PC-9 (cell line): ENCODE measurements at regions not wholly inside any gene's neighbourhood (a gene's known extent, or its start where the extent isn't known, plus 50 kb on each side); places are given as distances from the start of the nearest gene placed in this dataset.

Experiments used
- BruUV-seq: library from RNA; stranded (reverse); fragments of 400-500 nt; replicated peaks from 2 replicates; lab custom pipeline; 2021; lab: Mats Ljungman, UMichigan
- CTCF ChIA-PET: fragments of 300-600 bp; sonication (Branson Sonifier 250); formaldehyde crosslinking; loops from one replicate; lab custom pipeline; 2022; ENCODE audit warnings: antibody characterized with exemption; lab: Charles Lee
- POLR2A ChIA-PET: fragments of 300-600 bp; sonication (Branson Sonifier 250); formaldehyde crosslinking; loops from one replicate; lab custom pipeline; 2022; ENCODE audit warnings: antibody characterized with exemption; ENCODE audit not compliant: unreplicated experiment; lab: Charles Lee
- DNase-seq, 2 experiments: peaks; one replicate each; pipeline versions ENCODE4 v3.0.0 to v3.0.0-alpha.2; 2015 to 2022; ENCODE audit warnings: mixed read lengths in 1 of 2
- H2AFZ ChIP-seq: fragments of 200-600 bp; sonication (generic); 2 replicates; pipeline ENCODE4 v1.8.1; 2017; ENCODE audit warnings: antibody characterized with exemption
- H3F3A ChIP-seq: fragments of 200-600 bp; sonication (generic); 2 replicates; pipeline ENCODE4 v1.8.1; 2017; ENCODE audit warnings: antibody characterized with exemption, mild to moderate bottlenecking, low read depth; ENCODE audit not compliant: insufficient read depth
- H3K27ac ChIP-seq: fragments of 200-600 bp; sonication (generic); 2 replicates; pipeline ENCODE4 v1.6.1; 2016; ENCODE audit warnings: mixed run types
- H3K27me3 ChIP-seq: fragments of 200-600 bp; sonication (generic); 2 replicates; pipeline ENCODE4 v1.6.1; 2016; ENCODE audit warnings: low read depth, mixed run types; ENCODE audit not compliant: insufficient read depth
- H3K36me3 ChIP-seq: fragments of 200-600 bp; sonication (generic); 2 replicates; pipeline ENCODE4 v1.6.1; 2016; ENCODE audit warnings: low read depth, mixed run types
- H3K4me1 ChIP-seq: fragments of 200-600 bp; sonication (generic); replicated peaks from 2 replicates; pipeline ENCODE4 v1.6.1; 2016; ENCODE audit warnings: mixed run types; ENCODE audit not compliant: insufficient read depth
- H3K4me2 ChIP-seq: fragments of 200-600 bp; sonication (generic); 2 replicates; pipeline ENCODE4 v1.6.1; 2017; ENCODE audit warnings: mixed run types
- H3K4me3 ChIP-seq: fragments of 200-600 bp; sonication (generic); 2 replicates; pipeline ENCODE4 v1.6.1; 2016; ENCODE audit warnings: mixed run types
- H3K79me2 ChIP-seq: fragments of 200-600 bp; sonication (generic); 2 replicates; pipeline ENCODE4 v1.6.1; 2017; ENCODE audit warnings: low read depth, mixed run types
- H3K9me2 ChIP-seq: fragments of 200-600 bp; sonication (generic); 2 replicates; pipeline ENCODE4 v1.8.1; 2017; ENCODE audit warnings: mild to moderate bottlenecking; ENCODE audit not compliant: insufficient read depth
- H3K9me3 ChIP-seq: fragments of 200-600 bp; sonication (generic); 2 replicates; pipeline ENCODE4 v1.8.1; 2016; ENCODE audit warnings: low read depth; ENCODE audit not compliant: insufficient read depth
- H4K20me1 ChIP-seq: fragments of 200-600 bp; sonication (generic); 2 replicates; pipeline ENCODE4 v1.8.1; 2017; ENCODE audit not compliant: insufficient read depth
- EZH2 ChIP-seq: fragments of 200-600 bp; sonication (generic); IDR thresholded peaks from 2 replicates; pipeline ENCODE4 v1.8.0; 2017; ENCODE audit warnings: antibody characterized with exemption, low read depth
- intact Hi-C: fragments of 100-400 bp; cut with micrococcal nuclease; formaldehyde crosslinking; loops from one replicate; pipeline ENCODE4 v1.10.0; 2022; ENCODE audit not compliant: unreplicated experiment
- TF ChIP-seq, protein P1 (sequence below): fragments of 200-600 bp; sonication (generic); conservative IDR thresholded peaks from 2 replicates; pipeline ENCODE4 v1.6.1; 2017; ENCODE audit warnings: mixed run types, antibody characterized with exemption, mild to moderate bottlenecking, moderate library complexity

DNA sequence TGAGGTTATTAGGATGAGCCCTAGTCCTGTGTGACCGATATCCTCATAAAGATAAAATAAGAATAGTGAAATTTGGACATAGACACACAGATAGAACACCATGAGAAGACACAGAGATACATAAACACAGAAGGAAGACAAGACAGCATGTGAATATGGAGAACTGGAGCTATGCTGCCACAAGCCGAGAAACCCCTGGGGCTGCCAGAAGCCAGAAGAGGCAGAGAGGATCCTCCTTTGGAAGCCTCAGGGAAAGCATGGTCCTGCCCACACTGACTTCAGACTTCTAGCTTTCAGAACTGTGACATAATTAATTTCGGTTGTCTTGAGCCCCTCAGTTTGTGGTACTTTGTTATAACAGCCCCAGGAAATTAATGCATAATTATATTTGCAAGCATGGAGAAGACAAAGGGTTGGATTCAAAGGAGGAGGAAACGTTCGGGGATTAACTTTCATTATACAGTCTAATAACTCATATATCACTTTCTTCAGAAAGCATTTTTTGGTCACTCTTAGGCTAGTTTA lies 1501.8 kb upstream of the FLRT2 start:
- H2AFZ ChIP-seq = no peak overlapping the region
- CTCF ChIA-PET = no interaction called here
- intact Hi-C loops = no loop called here

DNA sequence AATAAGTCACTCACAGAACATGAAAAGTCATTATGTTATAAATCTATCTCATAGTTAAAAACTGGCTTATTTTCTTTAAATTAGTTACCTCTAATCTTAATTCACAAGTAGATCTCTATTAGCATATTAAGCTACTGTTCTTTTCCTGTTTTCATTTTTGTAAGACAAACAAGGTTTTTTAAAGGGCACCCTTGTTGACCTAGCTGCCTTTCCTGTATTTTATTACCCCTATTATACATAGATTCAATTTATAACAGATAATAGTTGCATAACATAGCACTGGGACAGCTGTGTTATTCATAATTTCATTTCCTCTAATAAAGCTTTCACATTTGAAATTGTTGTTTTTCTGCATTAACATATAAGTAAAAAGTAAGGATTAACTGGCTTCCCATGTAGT lies 1500.7 kb upstream of the FLRT2 start:
- Histone ChIP-seq H4K20me1 (no peaks in the 10 kb centered on the region), H3K27ac (no peak overlapping the region), H3K27me3 (no peaks in the 10 kb centered on the region), H3K4me3 (no peak overlapping the region), H3K36me3 (no peaks in the 10 kb centered on the region), H3K9me3 (no peaks in the 10 kb centered on the region), H3K4me2 (no peak overlapping the region), H3K9me2 (no peaks in the 10 kb centered on the region), H2AFZ (no peak overlapping the region), H3F3A (no peaks in the 10 kb centered on the region), H3K4me1 (no peaks in the 10 kb centered on the region), H3K79me2 (no peaks in the 10 kb centered on the region)
- ChIA-PET CTCF (no interaction called here), POLR2A (no interaction called here)
- BruUV-seq = no TSS peak
- intact Hi-C loops = no loop called here
- DNase-seq = no peak
- no peak for TF ChIP-seq EZH2
- TF ChIP-seq, protein P1, sequence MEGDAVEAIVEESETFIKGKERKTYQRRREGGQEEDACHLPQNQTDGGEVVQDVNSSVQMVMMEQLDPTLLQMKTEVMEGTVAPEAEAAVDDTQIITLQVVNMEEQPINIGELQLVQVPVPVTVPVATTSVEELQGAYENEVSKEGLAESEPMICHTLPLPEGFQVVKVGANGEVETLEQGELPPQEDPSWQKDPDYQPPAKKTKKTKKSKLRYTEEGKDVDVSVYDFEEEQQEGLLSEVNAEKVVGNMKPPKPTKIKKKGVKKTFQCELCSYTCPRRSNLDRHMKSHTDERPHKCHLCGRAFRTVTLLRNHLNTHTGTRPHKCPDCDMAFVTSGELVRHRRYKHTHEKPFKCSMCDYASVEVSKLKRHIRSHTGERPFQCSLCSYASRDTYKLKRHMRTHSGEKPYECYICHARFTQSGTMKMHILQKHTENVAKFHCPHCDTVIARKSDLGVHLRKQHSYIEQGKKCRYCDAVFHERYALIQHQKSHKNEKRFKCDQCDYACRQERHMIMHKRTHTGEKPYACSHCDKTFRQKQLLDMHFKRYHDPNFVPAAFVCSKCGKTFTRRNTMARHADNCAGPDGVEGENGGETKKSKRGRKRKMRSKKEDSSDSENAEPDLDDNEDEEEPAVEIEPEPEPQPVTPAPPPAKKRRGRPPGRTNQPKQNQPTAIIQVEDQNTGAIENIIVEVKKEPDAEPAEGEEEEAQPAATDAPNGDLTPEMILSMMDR = no peak

More for the DNA sequence above, 1501.8 kb upstream of the FLRT2 start:
- no peaks in the 10 kb centered on the region for H4K20me1 ChIP-seq
- no peaks in the 10 kb centered on the region for H3K4me1 ChIP-seq
- POLR2A ChIA-PET = no interaction called here
- no TSS peak for BruUV-seq
- H3K36me3 ChIP-seq = no peaks in the 10 kb centered on the region
- H3K27me3 ChIP-seq = no peaks in the 10 kb centered on the region
- H3F3A ChIP-seq = no peaks in the 10 kb centered on the region
- TF ChIP-seq, protein P1 = no peak
- no peak for TF ChIP-seq EZH2
- no peak overlapping the region for H3K27ac ChIP-seq
- H3K4me3 ChIP-seq = no peak overlapping the region
- DNase-seq = no peak
- H3K9me2 ChIP-seq = no peaks in the 10 kb centered on the region
- no peaks in the 10 kb centered on the region for H3K9me3 ChIP-seq
- H3K4me2 ChIP-seq = no peak overlapping the region
- no peaks in the 10 kb centered on the region for H3K79me2 ChIP-seq

DNA sequence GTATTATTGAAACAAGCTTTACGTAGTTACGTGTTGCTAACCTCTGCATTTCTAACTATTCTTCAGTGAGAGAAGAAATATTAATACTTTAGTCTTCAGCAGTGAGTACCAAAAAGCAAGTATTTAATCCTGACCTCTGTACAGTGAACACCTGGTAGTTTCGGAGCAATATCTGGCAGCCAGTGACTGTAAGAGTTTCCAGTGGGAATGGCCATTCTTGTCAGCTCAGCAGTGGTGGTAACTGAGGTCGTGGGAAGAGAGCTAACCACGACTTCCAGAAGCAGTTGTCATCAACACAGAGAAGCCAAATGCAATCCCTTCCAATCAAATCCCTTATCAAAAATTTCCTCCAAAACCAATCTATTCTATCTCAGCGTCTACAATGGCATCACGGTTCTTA lies 1500.2 kb upstream of the FLRT2 start:
- no peak overlapping the region for H3K4me3 ChIP-seq
- TF ChIP-seq, protein P1 = no peak
- TF ChIP-seq EZH2 = no peak
- no peaks in the 10 kb centered on the region for H3K9me3 ChIP-seq
- H2AFZ ChIP-seq = no peak overlapping the region
- no peak overlapping the region for H3K27ac ChIP-seq
- DNase-seq = no peak
- H3K4me2 ChIP-seq = no peak overlapping the region
- no peaks in the 10 kb centered on the region for H3K36me3 ChIP-seq
- POLR2A ChIA-PET = no interaction called here
- H4K20me1 ChIP-seq = no peaks in the 10 kb centered on the region
- no peaks in the 10 kb centered on the region for H3F3A ChIP-seq
- no peaks in the 10 kb centered on the region for H3K9me2 ChIP-seq
- no peaks in the 10 kb centered on the region for H3K27me3 ChIP-seq
- CTCF ChIA-PET = no interaction called here
- BruUV-seq = no TSS peak
- no peaks in the 10 kb centered on the region for H3K4me1 ChIP-seq
- intact Hi-C loops = no loop called here
- no peaks in the 10 kb centered on the region for H3K79me2 ChIP-seq
